Nephron (organoid): ENCODE measurements at regions not wholly inside any gene's neighbourhood (a gene's known extent, or its start where the extent isn't known, plus 50 kb on each side); places are given as distances from the start of the nearest gene placed in this dataset.

Experiments
- H3K27ac Mint-ChIP-seq, 3 experiments: 2 replicates each; pipeline ENCODE4 v1.8.0; 2020; ENCODE audit warnings: mixed read lengths in 3 of 3, mild to moderate bottlenecking in 2 of 3, moderate library complexity in 1 of 3
- H3K27me3 Mint-ChIP-seq: 2 replicates; pipeline ENCODE4 v1.8.0; 2021; ENCODE audit warnings: low read depth, mild to moderate bottlenecking, moderate library complexity, mixed read lengths
- H3K36me3 Mint-ChIP-seq: 2 replicates; pipeline ENCODE4 v1.8.0; 2020; ENCODE audit warnings: low read depth, mixed read lengths
- H3K4me1 Mint-ChIP-seq: 2 replicates; pipeline ENCODE4 v1.8.0; 2020; ENCODE audit warnings: mixed read lengths
- H3K4me3 Mint-ChIP-seq, 3 experiments: 2 replicates each; pipeline ENCODE4 v1.8.0; 2020; ENCODE audit warnings: mild to moderate bottlenecking in 3 of 3, mixed read lengths in 3 of 3, moderate library complexity in 2 of 3
- H3K9me3 Mint-ChIP-seq: 2 replicates; pipeline ENCODE4 v1.8.0; 2020; ENCODE audit warnings: mixed read lengths
- CTCF ChIP-seq, 3 experiments: fragments of 200-600 bp; sonication (generic); IDR thresholded peaks; one replicate each; pipeline ENCODE4 v1.5.0; 2021; ENCODE audit warnings: antibody characterized with exemption in 3 of 3; ENCODE audit not compliant: unreplicated experiment in 3 of 3

GRCh38 chr21:19832551-19832950 lies 1165.7 kb upstream of the NCAM2 start:
- Mint-ChIP-seq H3K4me1 (no peaks in the 10 kb centered on the region), H3K27me3 (no peaks in the 10 kb centered on the region), H3K27ac (no peak overlapping the region), H3K9me3 (no peaks in the 10 kb centered on the region), H3K4me3 (no peak overlapping the region), H3K36me3 (no peaks in the 10 kb centered on the region)
- no peak for TF ChIP-seq CTCF (IDR thresholded peaks at IDR 0.05; ENCODE audit: unreplicated experiment in 3 of 3)

GRCh38 chr21:19833082-19833481 lies 1165.1 kb upstream of the NCAM2 start:
- Mint-ChIP-seq H3K4me3 (no peak overlapping the region), H3K36me3 (no peaks in the 10 kb centered on the region), H3K27ac (no peak overlapping the region), H3K4me1 (no peaks in the 10 kb centered on the region), H3K9me3 (no peaks in the 10 kb centered on the region), H3K27me3 (no peaks in the 10 kb centered on the region)
- TF ChIP-seq CTCF (IDR thresholded peaks at IDR 0.05; ENCODE audit: unreplicated experiment in 3 of 3) = no peak

GRCh38 chr21:19842601-19843000 lies 1155.6 kb upstream of the NCAM2 start:
- TF ChIP-seq CTCF (IDR thresholded peaks at IDR 0.05; ENCODE audit: unreplicated experiment in 3 of 3) = no peak
- H3K4me1 Mint-ChIP-seq = no peaks in the 10 kb centered on the region
- H3K36me3 Mint-ChIP-seq = no peaks in the 10 kb centered on the region
- H3K9me3 Mint-ChIP-seq = no peaks in the 10 kb centered on the region
- H3K4me3 Mint-ChIP-seq = no peak overlapping the region
- no peaks in the 10 kb centered on the region for H3K27me3 Mint-ChIP-seq
- no peak overlapping the region for H3K27ac Mint-ChIP-seq

GRCh38 chr21:19844334-19844733 lies 1153.9 kb upstream of the NCAM2 start:
- Mint-ChIP-seq H3K4me1 (no peaks in the 10 kb centered on the region), H3K27me3 (no peaks in the 10 kb centered on the region), H3K4me3 (no peak overlapping the region), H3K36me3 (no peaks in the 10 kb centered on the region), H3K9me3 (no peaks in the 10 kb centered on the region), H3K27ac (no peak overlapping the region)
- TF ChIP-seq CTCF (IDR thresholded peaks at IDR 0.05; ENCODE audit: unreplicated experiment in 3 of 3) = no peak

- Mint-ChIP-seq H3K36me3 (no peaks in the 10 kb centered on the region), H3K27ac (no peak overlapping the region), H3K4me1 (peaks cover 5% of the 10 kb centered on the region), H3K9me3 (no peaks in the 10 kb centered on the region), H3K4me3 (no peak overlapping the region), H3K27me3 (no peaks in the 10 kb centered on the region)
- TF ChIP-seq CTCF (IDR thresholded peaks at IDR 0.05; ENCODE audit: unreplicated experiment in 3 of 3) = no peak
These were observed 1148.1 kb upstream of the NCAM2 start for GRCh38 chr21:19850157-19850556.

GRCh38 chr21:19853061-19853460 lies 1145.1 kb upstream of the NCAM2 start:
- no peaks in the 10 kb centered on the region for H3K9me3 Mint-ChIP-seq
- H3K27ac Mint-ChIP-seq = no peak overlapping the region
- H3K36me3 Mint-ChIP-seq = no peaks in the 10 kb centered on the region
- no peaks in the 10 kb centered on the region for H3K27me3 Mint-ChIP-seq
- H3K4me3 Mint-ChIP-seq = no peak overlapping the region
- peaks cover 5% of the 10 kb centered on the region for H3K4me1 Mint-ChIP-seq
- TF ChIP-seq CTCF (IDR thresholded peaks at IDR 0.05; ENCODE audit: unreplicated experiment in 3 of 3) = no peak
